ENCODE measurements at regions not wholly inside any gene's neighbourhood (a gene's known extent, or its start where the extent isn't known, plus 50 kb on each side); places are given as distances from the start of the nearest gene placed in this dataset.

GRCh38 chr1:222000131-222000530, 258.2 kb upstream of the DUSP10 start:
- no peaks in the 10 kb centered on the region for H3K9me3 Mint-ChIP-seq
- POLR2A ChIA-PET: interaction anchor here (0.8 kb wide), 1 partner anchor 37 kb away, joined by 7 read pairs; no protein-coding TSS in a partner anchor
- H3K4me3 Mint-ChIP-seq: no peak overlapping the region
- TF ChIP-seq SMAD4 (CRISPR knock-in tag; IDR thresholded peaks at IDR 0.05) (no peak), ZNF232 (CRISPR knock-in tag; IDR thresholded peaks at IDR 0.05) (no peak), PRDM15 (CRISPR knock-in tag; IDR thresholded peaks at IDR 0.05) (no peak), NFATC4 (CRISPR knock-in tag; IDR thresholded peaks at IDR 0.05) (no peak), OVOL2 (CRISPR knock-in tag; IDR thresholded peaks at IDR 0.05; ENCODE audit: borderline replicate concordance) (no peak), KAT7 (CRISPR knock-in tag; IDR thresholded peaks at IDR 0.05; ENCODE audit: borderline replicate concordance) (no peak), ZNF532 (CRISPR knock-in tag; IDR thresholded peaks at IDR 0.05; ENCODE audit: borderline replicate concordance) (no peak), RORB (CRISPR knock-in tag; IDR thresholded peaks at IDR 0.05) (no peak), NR3C1 (CRISPR knock-in tag; conservative IDR thresholded peaks at IDR 0.05; ENCODE audit: low read depth) (no peak), GABPB1 (CRISPR knock-in tag; IDR thresholded peaks at IDR 0.05) (no peak), SOX15 (CRISPR knock-in tag; IDR thresholded peaks at IDR 0.05) (no peak), TCF7 (CRISPR knock-in tag; IDR thresholded peaks at IDR 0.05; ENCODE audit: low read depth) (no peak)
- TF ChIP-seq, protein P1, sequence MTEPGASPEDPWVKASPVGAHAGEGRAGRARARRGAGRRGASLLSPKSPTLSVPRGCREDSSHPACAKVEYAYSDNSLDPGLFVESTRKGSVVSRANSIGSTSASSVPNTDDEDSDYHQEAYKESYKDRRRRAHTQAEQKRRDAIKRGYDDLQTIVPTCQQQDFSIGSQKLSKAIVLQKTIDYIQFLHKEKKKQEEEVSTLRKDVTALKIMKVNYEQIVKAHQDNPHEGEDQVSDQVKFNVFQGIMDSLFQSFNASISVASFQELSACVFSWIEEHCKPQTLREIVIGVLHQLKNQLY (CRISPR knock-in tag; IDR thresholded peaks at IDR 0.05): no peak
- CTCF ChIA-PET: no interaction called here
- ATAC-seq (no peak), DNase-seq (ENCODE audit: low spot score) (no peak)
- no peak overlapping the region for H3K27ac Mint-ChIP-seq
- peaks cover 7% of the 10 kb centered on the region; the same call in 1 of the 2 replicates for H3K4me1 Mint-ChIP-seq
- H3K27me3 Mint-ChIP-seq (ENCODE audit: low read depth): no peaks in the 10 kb centered on the region
- no peaks in the 10 kb centered on the region for H3K36me3 Mint-ChIP-seq

DNA sequence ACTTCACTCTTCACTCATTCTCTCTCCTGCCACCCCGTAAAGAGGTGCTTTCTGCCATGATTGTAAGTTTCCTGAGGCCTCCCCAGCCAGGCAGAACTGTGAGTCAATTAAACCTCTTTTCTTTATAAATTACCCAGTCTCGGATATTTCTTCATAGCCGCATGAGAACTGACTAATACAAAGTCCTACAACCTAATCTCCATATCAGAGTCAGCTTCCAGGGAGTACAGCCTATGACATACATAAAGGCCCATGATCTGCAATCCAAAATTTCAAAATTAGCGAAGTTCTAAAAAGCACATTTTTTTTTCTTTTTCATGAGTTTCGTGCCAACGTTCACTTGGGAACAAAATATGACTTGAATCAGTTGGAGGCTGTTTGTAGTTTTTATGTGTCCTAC, 256.9 kb upstream of the DUSP10 start:
- ChIA-PET CTCF (no interaction called here), POLR2A (no interaction called here)
- Mint-ChIP-seq H3K9me3 (no peaks in the 10 kb centered on the region), H3K4me3 (no peak overlapping the region), H3K4me1 (peaks cover 7% of the 10 kb centered on the region; the same call in 1 of the 2 replicates), H3K36me3 (no peaks in the 10 kb centered on the region), H3K27ac (no peak overlapping the region), H3K27me3 (ENCODE audit: low read depth) (no peaks in the 10 kb centered on the region)
- no peak for ATAC-seq
- DNase-seq (ENCODE audit: low spot score): no peak
- TF ChIP-seq, protein P1 (CRISPR knock-in tag; IDR thresholded peaks at IDR 0.05): no peak
- no peak for TF ChIP-seq PRDM15 (CRISPR knock-in tag; IDR thresholded peaks at IDR 0.05)
- no peak for TF ChIP-seq ESRRA (CRISPR knock-in tag; IDR thresholded peaks at IDR 0.05; ENCODE audit: borderline replicate concordance)
- no peak for TF ChIP-seq ELF4 (CRISPR knock-in tag; IDR thresholded peaks at IDR 0.05; ENCODE audit: low read depth)
- TF ChIP-seq, protein P2, sequence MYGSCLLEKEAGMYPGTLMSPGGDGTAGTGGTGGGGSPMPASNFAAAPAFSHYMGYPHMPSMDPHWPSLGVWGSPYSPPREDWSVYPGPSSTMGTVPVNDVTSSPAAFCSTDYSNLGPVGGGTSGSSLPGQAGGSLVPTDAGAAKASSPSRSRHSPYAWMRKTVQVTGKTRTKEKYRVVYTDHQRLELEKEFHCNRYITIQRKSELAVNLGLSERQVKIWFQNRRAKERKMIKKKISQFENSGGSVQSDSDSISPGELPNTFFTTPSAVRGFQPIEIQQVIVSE (CRISPR knock-in tag; IDR thresholded peaks at IDR 0.05; ENCODE audit: borderline replicate concordance): no peak
- TF ChIP-seq, protein P3, sequence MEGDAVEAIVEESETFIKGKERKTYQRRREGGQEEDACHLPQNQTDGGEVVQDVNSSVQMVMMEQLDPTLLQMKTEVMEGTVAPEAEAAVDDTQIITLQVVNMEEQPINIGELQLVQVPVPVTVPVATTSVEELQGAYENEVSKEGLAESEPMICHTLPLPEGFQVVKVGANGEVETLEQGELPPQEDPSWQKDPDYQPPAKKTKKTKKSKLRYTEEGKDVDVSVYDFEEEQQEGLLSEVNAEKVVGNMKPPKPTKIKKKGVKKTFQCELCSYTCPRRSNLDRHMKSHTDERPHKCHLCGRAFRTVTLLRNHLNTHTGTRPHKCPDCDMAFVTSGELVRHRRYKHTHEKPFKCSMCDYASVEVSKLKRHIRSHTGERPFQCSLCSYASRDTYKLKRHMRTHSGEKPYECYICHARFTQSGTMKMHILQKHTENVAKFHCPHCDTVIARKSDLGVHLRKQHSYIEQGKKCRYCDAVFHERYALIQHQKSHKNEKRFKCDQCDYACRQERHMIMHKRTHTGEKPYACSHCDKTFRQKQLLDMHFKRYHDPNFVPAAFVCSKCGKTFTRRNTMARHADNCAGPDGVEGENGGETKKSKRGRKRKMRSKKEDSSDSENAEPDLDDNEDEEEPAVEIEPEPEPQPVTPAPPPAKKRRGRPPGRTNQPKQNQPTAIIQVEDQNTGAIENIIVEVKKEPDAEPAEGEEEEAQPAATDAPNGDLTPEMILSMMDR (IDR thresholded peaks at IDR 0.05): no peak

Data from WTC11 (cell line).